Endothelial cell of umbilical vein (primary cell): ENCODE measurements at regions not wholly inside any gene's neighbourhood (a gene's known extent, or its start where the extent isn't known, plus 50 kb on each side); places are given as distances from the start of the nearest gene placed in this dataset.

Source experiments
- EZH2 ChIP-seq: IDR thresholded peaks from 2 replicates; pipeline ENCODE4 v1.6.1; 2012; ENCODE audit warnings: borderline replicate concordance, low read depth, mild to moderate bottlenecking, moderate library complexity, low read length, inconsistent platforms; ENCODE audit not compliant: severe bottlenecking
- FOS ChIP-seq: IDR thresholded peaks from 2 replicates; pipeline ENCODE4 v1.6.1; 2011; ENCODE audit warnings: mild to moderate bottlenecking, low read length, moderate library complexity, borderline replicate concordance; ENCODE audit not compliant: insufficient read depth
- GATA2 ChIP-seq: IDR thresholded peaks from 2 replicates; pipeline ENCODE4 v1.7.0; 2011; ENCODE audit warnings: low read depth, mild to moderate bottlenecking, moderate library complexity, mixed read lengths, low read length; ENCODE audit not compliant: insufficient read length, insufficient read depth
- JUN ChIP-seq: IDR thresholded peaks from 2 replicates; pipeline ENCODE4 v1.6.1; 2011; ENCODE audit warnings: borderline replicate concordance, low read depth; ENCODE audit not compliant: insufficient read length, insufficient read depth
- MYC ChIP-seq: IDR thresholded peaks from one replicate; pipeline ENCODE4 v1.6.1; 2011; ENCODE audit warnings: mild to moderate bottlenecking, low read depth, low read length
- POLR2A ChIP-seq: IDR thresholded peaks from 2 replicates; pipeline ENCODE4 v1.6.1; 2012; ENCODE audit warnings: low read depth, mild to moderate bottlenecking, control low read depth, low read length
- POLR2AphosphoS5 ChIP-seq: IDR thresholded peaks from 2 replicates; pipeline ENCODE4 v1.6.1; 2012; ENCODE audit warnings: low read depth, mild to moderate bottlenecking, control low read depth, low read length, moderate library complexity; ENCODE audit not compliant: insufficient read depth
- TF ChIP-seq, protein P1 (sequence below), 2 donors: IDR thresholded peaks; 1 replicate in 1 of 2; 2 replicates in 1 of 2; pipeline ENCODE4 v1.5.1; 2011; ENCODE audit warnings: low read length in 2 of 2, mild to moderate bottlenecking in 2 of 2, moderate library complexity in 2 of 2, control low read depth in 1 of 2, inconsistent platforms in 1 of 2, low read depth in 1 of 2; ENCODE audit not compliant: insufficient read depth in 1 of 2; ENCODE audit errors: extremely low read depth in 1 of 2
- TF ChIP-seq, protein P2 (sequence below): IDR thresholded peaks from 2 replicates; pipeline ENCODE4 v1.6.1; 2011; ENCODE audit not compliant: insufficient read depth, insufficient read length

DNA sequence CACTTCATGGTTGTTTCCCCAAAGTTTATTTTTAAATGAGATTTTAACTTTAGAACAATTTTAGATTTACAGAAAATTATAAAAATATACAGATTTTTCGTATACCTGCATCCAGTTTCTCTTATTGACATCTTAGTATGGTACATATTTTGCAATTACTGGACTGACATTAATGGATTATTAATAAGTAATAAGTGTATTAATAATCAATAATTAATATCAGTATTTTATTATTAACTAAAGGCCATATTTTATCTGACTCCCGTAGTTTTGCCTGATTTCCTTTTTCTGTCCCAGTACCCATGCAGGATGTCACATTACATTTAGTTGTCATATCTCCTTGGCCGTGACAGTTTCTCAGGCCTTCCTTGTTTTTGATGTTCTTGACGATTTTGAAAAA is 307.0 kb downstream of the C6orf118 start:
- TF ChIP-seq, protein P1, sequence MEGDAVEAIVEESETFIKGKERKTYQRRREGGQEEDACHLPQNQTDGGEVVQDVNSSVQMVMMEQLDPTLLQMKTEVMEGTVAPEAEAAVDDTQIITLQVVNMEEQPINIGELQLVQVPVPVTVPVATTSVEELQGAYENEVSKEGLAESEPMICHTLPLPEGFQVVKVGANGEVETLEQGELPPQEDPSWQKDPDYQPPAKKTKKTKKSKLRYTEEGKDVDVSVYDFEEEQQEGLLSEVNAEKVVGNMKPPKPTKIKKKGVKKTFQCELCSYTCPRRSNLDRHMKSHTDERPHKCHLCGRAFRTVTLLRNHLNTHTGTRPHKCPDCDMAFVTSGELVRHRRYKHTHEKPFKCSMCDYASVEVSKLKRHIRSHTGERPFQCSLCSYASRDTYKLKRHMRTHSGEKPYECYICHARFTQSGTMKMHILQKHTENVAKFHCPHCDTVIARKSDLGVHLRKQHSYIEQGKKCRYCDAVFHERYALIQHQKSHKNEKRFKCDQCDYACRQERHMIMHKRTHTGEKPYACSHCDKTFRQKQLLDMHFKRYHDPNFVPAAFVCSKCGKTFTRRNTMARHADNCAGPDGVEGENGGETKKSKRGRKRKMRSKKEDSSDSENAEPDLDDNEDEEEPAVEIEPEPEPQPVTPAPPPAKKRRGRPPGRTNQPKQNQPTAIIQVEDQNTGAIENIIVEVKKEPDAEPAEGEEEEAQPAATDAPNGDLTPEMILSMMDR (IDR thresholded peaks at IDR 0.05; ENCODE audit: extremely low read depth in 1 of 2, insufficient read depth in 1 of 2, low read depth in 1 of 2, low read length in 2 of 2) = no peak
- TF ChIP-seq EZH2 = no peak
- no peak for TF ChIP-seq POLR2A
- no peak for TF ChIP-seq POLR2AphosphoS5
- TF ChIP-seq GATA2 = no peak
- TF ChIP-seq, protein P2, sequence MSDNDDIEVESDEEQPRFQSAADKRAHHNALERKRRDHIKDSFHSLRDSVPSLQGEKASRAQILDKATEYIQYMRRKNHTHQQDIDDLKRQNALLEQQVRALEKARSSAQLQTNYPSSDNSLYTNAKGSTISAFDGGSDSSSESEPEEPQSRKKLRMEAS = no peak
- no peak for TF ChIP-seq FOS
- no peak for TF ChIP-seq MYC
- no peak for TF ChIP-seq JUN
